H1 (cell line): ENCODE measurements at regions not wholly inside any gene's neighbourhood (a gene's known extent, or its start where the extent isn't known, plus 50 kb on each side); places are given as distances from the start of the nearest gene placed in this dataset.

Experiments used
- CTCF ChIA-PET: fragments of 300-600 bp; sonication (Branson Sonifier 250); formaldehyde crosslinking; loops from one replicate; lab custom pipeline; 2021; ENCODE audit not compliant: partially characterized antibody; lab: Charles Lee
- POLR2A ChIA-PET: fragments of 300-600 bp; sonication (Branson Sonifier 250); formaldehyde crosslinking; loops from one replicate; lab custom pipeline; 2021; ENCODE audit warnings: inconsistent platforms; ENCODE audit not compliant: partially characterized antibody; lab: Charles Lee
- DNase-seq, 2 experiments: peaks; one replicate each; pipeline versions ENCODE4 v3.0.0 to v3.0.0-alpha.2; 2010 to 2022; ENCODE audit warnings: low spot score in 2 of 2, low read depth in 1 of 2, mixed read lengths in 1 of 2
- FAIRE-seq: peaks from 2 replicates; lab custom pipeline; 2011; peaks lifted over from hg19 to GRCh38; lab: Jason Lieb, UNC
- H2AFZ ChIP-seq: 2 replicates; pipeline ENCODE4 v1.8.1; 2012; ENCODE audit warnings: low read length, inconsistent platforms
- H2AK5ac ChIP-seq: 2 replicates; pipeline ENCODE4 v1.6.1; 2013; ENCODE audit warnings: low read depth, low read length
- H2BK120ac ChIP-seq: replicated peaks from 2 replicates; pipeline ENCODE3; 2013; ENCODE audit warnings: low read depth, low read length, inconsistent platforms
- H2BK12ac ChIP-seq: 2 replicates; pipeline ENCODE4 v1.6.1; 2013; ENCODE audit warnings: low read depth, low read length
- H2BK15ac ChIP-seq: 2 replicates; pipeline ENCODE4 v1.6.1; 2013; ENCODE audit warnings: low read length
- H2BK20ac ChIP-seq: 2 replicates; pipeline ENCODE4 v1.6.1; 2013; ENCODE audit warnings: low read length
- H2BK5ac ChIP-seq: 2 replicates; pipeline ENCODE4 v1.6.1; 2013; ENCODE audit warnings: low read depth, low read length
- H3K14ac ChIP-seq: 2 replicates; pipeline ENCODE4 v1.6.1; 2013; ENCODE audit warnings: inconsistent platforms; ENCODE audit not compliant: insufficient read length
- H3K18ac ChIP-seq: 2 replicates; pipeline ENCODE4 v1.6.1; 2013; ENCODE audit warnings: low read length; ENCODE audit errors: extremely low read depth
- H3K23ac ChIP-seq: 2 replicates; pipeline ENCODE4 v1.6.1; 2013; ENCODE audit warnings: inconsistent platforms; ENCODE audit not compliant: insufficient read length
- H3K23me2 ChIP-seq: 2 replicates; pipeline ENCODE4 v1.6.1; 2013; ENCODE audit warnings: low read depth, low read length
- H3K27ac ChIP-seq: 2 replicates; pipeline ENCODE4 v1.6.1; 2011; ENCODE audit warnings: low read depth, low read length, inconsistent platforms
- H3K27me3 ChIP-seq, 4 experiments: replicated peaks in 1 of 4; 1 replicate in 1 of 4; 2 replicates in 3 of 4; pipeline versions ENCODE4 v1.6.1 to v1.8.1; 2011 to 2013; ENCODE audit warnings: low read length in 3 of 4, mild to moderate bottlenecking in 3 of 4, inconsistent platforms in 2 of 4, mixed read lengths in 2 of 4, moderate library complexity in 1 of 4; ENCODE audit not compliant: control insufficient read depth in 3 of 4, insufficient read depth in 3 of 4; ENCODE audit errors: extremely low read depth in 1 of 4
- H3K36me3 ChIP-seq, 4 experiments: 2 replicates each; pipeline versions ENCODE4 v1.6.1 to v1.8.1; 2011 to 2013; ENCODE audit warnings: mild to moderate bottlenecking in 4 of 4, low read length in 3 of 4, moderate library complexity in 2 of 4, control low read depth in 1 of 4, inconsistent platforms in 1 of 4; ENCODE audit not compliant: insufficient read depth in 4 of 4, control insufficient read depth in 2 of 4
- H3K4ac ChIP-seq: replicated peaks from 2 replicates; pipeline ENCODE3; 2013; ENCODE audit warnings: low read length, low read depth, mixed read lengths, inconsistent platforms; ENCODE audit not compliant: insufficient read length
- H3K4me1 ChIP-seq, 4 experiments: replicated peaks in 1 of 4; 1 replicate in 1 of 4; 2 replicates in 3 of 4; pipeline versions ENCODE4 v1.6.1 to v1.8.1; 2011 to 2013; ENCODE audit warnings: low read length in 3 of 4, inconsistent platforms in 2 of 4, mixed read lengths in 1 of 4; ENCODE audit not compliant: insufficient read depth in 4 of 4, control insufficient read depth in 3 of 4
- H3K4me2 ChIP-seq, 2 experiments: 2 replicates each; pipeline versions ENCODE4 v1.6.1 to v1.8.1; 2011 to 2013; ENCODE audit warnings: low read depth in 2 of 2, low read length in 2 of 2, control low read depth in 1 of 2, inconsistent platforms in 1 of 2, mild to moderate bottlenecking in 1 of 2; ENCODE audit not compliant: insufficient read depth in 1 of 2
- H3K4me3 ChIP-seq, 4 experiments: fragments of 200-600, 300-600 bp in 1 of 4; sonication (generic), shearing (Covaris generic), sonication (Bioruptor Twin) in 1 of 4; 2 replicates each; pipeline versions ENCODE4 v1.5.1 to v1.8.1; 2011 to 2016; ENCODE audit warnings: low read length in 4 of 4, low read depth in 3 of 4, control low read depth in 2 of 4, inconsistent platforms in 2 of 4, mild to moderate bottlenecking in 2 of 4, mixed read lengths in 1 of 4, moderate library complexity in 1 of 4; ENCODE audit not compliant: insufficient read depth in 2 of 4; ENCODE audit errors: extremely low read depth in 1 of 4
- H3K56ac ChIP-seq: replicated peaks from 2 replicates; pipeline ENCODE3; 2013; ENCODE audit warnings: low read depth, mild to moderate bottlenecking, mixed read lengths, low read length, inconsistent platforms; ENCODE audit not compliant: insufficient read length
- H3K79me1 ChIP-seq: 2 replicates; pipeline ENCODE4 v1.6.1; 2013; ENCODE audit warnings: low read depth, low read length, control low read depth
- H3K79me2 ChIP-seq, 2 experiments: 2 replicates each; pipeline versions ENCODE4 v1.6.1 to v1.8.1; 2012 to 2013; ENCODE audit warnings: low read length in 2 of 2, mild to moderate bottlenecking in 2 of 2, inconsistent platforms in 1 of 2; ENCODE audit not compliant: insufficient read depth in 2 of 2, control insufficient read depth in 1 of 2
- H3K9ac ChIP-seq, 4 experiments: replicated peaks in 1 of 4; 1 replicate in 1 of 4; 2 replicates in 3 of 4; pipeline versions ENCODE4 v1.6.1 to v1.8.1; 2011 to 2013; ENCODE audit warnings: low read depth in 3 of 4, low read length in 3 of 4, control low read depth in 2 of 4, mild to moderate bottlenecking in 2 of 4, moderate library complexity in 2 of 4, inconsistent platforms in 1 of 4; ENCODE audit errors: extremely low read depth in 1 of 4
- H3K9me3 ChIP-seq, 2 experiments: 2 replicates each; pipeline versions ENCODE4 v1.6.1 to v1.8.1; 2012 to 2013; ENCODE audit warnings: mild to moderate bottlenecking in 2 of 2, moderate library complexity in 2 of 2, control low read depth in 1 of 2, inconsistent platforms in 1 of 2, low read depth in 1 of 2, low read length in 1 of 2, mixed read lengths in 1 of 2; ENCODE audit not compliant: insufficient read depth in 2 of 2
- H4K20me1 ChIP-seq, 2 experiments: replicated peaks in 1 of 2; 2 replicates each; pipeline versions ENCODE3 to v1.8.1; 2011 to 2013; ENCODE audit warnings: inconsistent platforms in 2 of 2, low read length in 2 of 2, mild to moderate bottlenecking in 1 of 2; ENCODE audit not compliant: insufficient read depth in 2 of 2, control insufficient read depth in 1 of 2
- H4K5ac ChIP-seq: 2 replicates; pipeline ENCODE4 v1.6.1; 2013; ENCODE audit warnings: low read length, low read depth, mixed read lengths, inconsistent platforms; ENCODE audit not compliant: insufficient read length
- H4K8ac ChIP-seq: 2 replicates; pipeline ENCODE4 v1.8.0; 2013; ENCODE audit warnings: mild to moderate bottlenecking, moderate library complexity, low read length, inconsistent platforms; ENCODE audit not compliant: insufficient read depth; ENCODE audit errors: extremely low read depth
- H4K91ac ChIP-seq: replicated peaks from 2 replicates; pipeline ENCODE3; 2013; ENCODE audit warnings: low read length, mixed read lengths, inconsistent platforms; ENCODE audit not compliant: insufficient read length
- ASH2L ChIP-seq: fragments of 200-600, 300-600 bp; sonication (generic); IDR thresholded peaks from one replicate; pipeline ENCODE4 v1.7.1; 2017; ENCODE audit warnings: low read length
- CREB1 ChIP-seq: IDR thresholded peaks from 2 replicates; pipeline ENCODE4 v1.6.1; 2012; ENCODE audit warnings: inconsistent platforms
- EZH2 ChIP-seq: fragments of 200-600 bp; sonication (generic); IDR thresholded peaks from 2 replicates; pipeline ENCODE4 v1.7.1; 2012; ENCODE audit warnings: low read depth, mild to moderate bottlenecking, moderate library complexity, low read length, inconsistent platforms; ENCODE audit not compliant: severe bottlenecking
- KDM4A ChIP-seq: IDR thresholded peaks from one replicate; pipeline ENCODE4 v1.7.1; 2012; ENCODE audit warnings: low read depth, mild to moderate bottlenecking, moderate library complexity, low read length, inconsistent platforms; ENCODE audit not compliant: severe bottlenecking
- RXRA ChIP-seq: IDR thresholded peaks from 2 replicates; pipeline ENCODE4 v1.6.1; 2011; ENCODE audit warnings: low read depth, mild to moderate bottlenecking, low read length, moderate library complexity; ENCODE audit not compliant: insufficient read depth
- SIX5 ChIP-seq: IDR thresholded peaks from 2 replicates; pipeline ENCODE4 v1.6.1; 2011; ENCODE audit warnings: mild to moderate bottlenecking, low read depth, low read length
- SP2 ChIP-seq: IDR thresholded peaks from 2 replicates; pipeline ENCODE4 v1.6.1; 2012; ENCODE audit warnings: mild to moderate bottlenecking, low read length, inconsistent platforms
- SRF ChIP-seq: IDR thresholded peaks from 2 replicates; pipeline ENCODE4 v1.6.1; 2011; ENCODE audit warnings: mild to moderate bottlenecking, low read depth, low read length, moderate library complexity
- TAF7 ChIP-seq: optimal IDR thresholded peaks from 2 replicates; pipeline ENCODE3; 2011; ENCODE audit warnings: low read depth, mild to moderate bottlenecking, inconsistent platforms, low read length, moderate library complexity, borderline replicate concordance
- TCF12 ChIP-seq: IDR thresholded peaks from 2 replicates; pipeline ENCODE4 v1.6.1; 2011; ENCODE audit warnings: low read depth, mild to moderate bottlenecking, low read length
- ZNF274 ChIP-seq: IDR thresholded peaks from 2 replicates; pipeline ENCODE4 v1.7.0; 2012; ENCODE audit warnings: low read length, borderline replicate concordance; ENCODE audit errors: extremely low read depth
- WGBS, 2 experiments: shearing (Covaris generic) in 1 of 2; methylation state at CpG; one replicate each; pipeline versions ENCODE4 v1.1.6 to v1.1.7; 2013 to 2015; ENCODE audit warnings: low lambda C conversion rate in 2 of 2, mixed read lengths in 2 of 2, inconsistent platforms in 1 of 2, low coverage in 1 of 2, missing lambda C conversion rate in 1 of 2; ENCODE audit not compliant: insufficient replicate concordance in 2 of 2, insufficient coverage in 1 of 2, insufficient read length in 1 of 2; ENCODE audit errors: extremely low coverage in 1 of 2, missing lambda C conversion rate in 1 of 2; 5-methylcytosine and 5-hydroxymethylcytosine counted together

DNA sequence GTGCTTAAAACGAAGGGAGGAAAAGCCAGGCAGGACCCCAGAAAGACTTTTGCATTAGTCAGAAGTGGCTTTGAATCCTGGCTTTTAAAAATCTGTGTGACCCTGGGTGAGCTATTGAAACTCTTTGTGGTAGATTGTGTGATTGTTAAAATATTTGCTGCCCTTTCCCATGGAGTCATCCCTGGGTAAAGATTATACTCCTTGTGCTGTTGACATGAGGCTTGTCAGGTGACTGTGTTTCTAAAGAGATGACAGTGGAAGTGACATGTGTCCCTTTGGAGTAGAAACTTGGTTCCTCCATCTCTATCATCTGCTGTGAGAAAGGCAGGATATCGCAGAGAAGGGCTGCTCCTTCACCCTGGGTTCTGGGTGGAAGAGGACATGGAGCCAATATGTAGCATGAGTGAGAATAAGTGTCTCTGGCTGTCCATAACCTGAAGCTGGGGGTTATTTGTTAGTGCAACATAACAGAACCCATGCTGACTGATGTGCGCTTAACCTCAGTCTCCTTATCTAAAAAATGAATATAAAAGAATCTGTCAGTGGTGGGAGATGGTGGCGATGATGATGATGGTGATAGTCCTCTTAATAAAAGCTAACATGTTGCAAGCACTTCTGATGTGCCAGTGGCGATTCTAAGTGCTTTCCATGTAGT is 187.6 kb downstream of the RHOU start:
- POLR2A ChIA-PET: no interaction called here
- H4K5ac ChIP-seq: no peak overlapping the region
- no peak overlapping the region for H3K4me3 ChIP-seq
- no peaks in the 10 kb centered on the region for H3K36me3 ChIP-seq
- H3K23ac ChIP-seq: no peak overlapping the region
- no peak overlapping the region for H3K4ac ChIP-seq
- CTCF ChIA-PET: interaction anchor here (1.5 kb wide), 1 partner anchor 9 kb away, joined by 4 read pairs; no protein-coding TSS in a partner anchor
- no peak for FAIRE-seq
- H2AFZ ChIP-seq: no peak overlapping the region
- H3K4me1 ChIP-seq: peaks cover 0 to 5% (median 0%) of the 10 kb centered on the region in 4 experiments; a peak in 1 of 7 replicates
- no peak overlapping the region for H4K8ac ChIP-seq
- no peaks in the 10 kb centered on the region for H3K27me3 ChIP-seq
- no peak overlapping the region for H3K27ac ChIP-seq
- TF ChIP-seq TAF7 (no peak), ZNF274 (no peak), EZH2 (no peak), RXRA (no peak), ASH2L (no peak), CREB1 (no peak), SRF (no peak), KDM4A (no peak), TCF12 (no peak), SP2 (no peak), SIX5 (no peak)
- H3K18ac ChIP-seq: no peak overlapping the region
- no peak overlapping the region for H3K4me2 ChIP-seq
- H2BK12ac ChIP-seq: no peak overlapping the region
- no peak overlapping the region for H3K14ac ChIP-seq
- no peak overlapping the region for H2BK20ac ChIP-seq
- H3K23me2 ChIP-seq: no peaks in the 10 kb centered on the region; the same call in 1 of the 2 replicates
- 91% methylated on average over 5 of the region's 5 CpGs; no CpG with 5 or more reads in 1 of the 2 experiments for WGBS, 2 experiments
- H3K79me2 ChIP-seq: no peaks in the 10 kb centered on the region
- H4K20me1 ChIP-seq: no peaks in the 10 kb centered on the region
- DNase-seq: no peak
- no peaks in the 10 kb centered on the region for H3K9me3 ChIP-seq
- no peak overlapping the region for H3K56ac ChIP-seq
- H2BK5ac ChIP-seq: no peak overlapping the region
- H3K79me1 ChIP-seq: no peaks in the 10 kb centered on the region
- H3K9ac ChIP-seq: no peak overlapping the region
- H2AK5ac ChIP-seq: no peak overlapping the region
- H2BK15ac ChIP-seq: no peak overlapping the region
- H4K91ac ChIP-seq: no peak overlapping the region
- H2BK120ac ChIP-seq: no peak overlapping the region
